Retina (tissue), 1 donor: ENCODE measurements at regions not wholly inside any gene's neighbourhood (a gene's known extent, or its start where the extent isn't known, plus 50 kb on each side); places are given as distances from the start of the nearest gene placed in this dataset.

Experiments used
- DNase-seq: peaks from one replicate; pipeline ENCODE4 v3.0.0-alpha.2; 2016

GRCh38 chr13:100853434-100853833, 178.8 kb upstream of the TMTC4 start:
- no peak for DNase-seq

DNA sequence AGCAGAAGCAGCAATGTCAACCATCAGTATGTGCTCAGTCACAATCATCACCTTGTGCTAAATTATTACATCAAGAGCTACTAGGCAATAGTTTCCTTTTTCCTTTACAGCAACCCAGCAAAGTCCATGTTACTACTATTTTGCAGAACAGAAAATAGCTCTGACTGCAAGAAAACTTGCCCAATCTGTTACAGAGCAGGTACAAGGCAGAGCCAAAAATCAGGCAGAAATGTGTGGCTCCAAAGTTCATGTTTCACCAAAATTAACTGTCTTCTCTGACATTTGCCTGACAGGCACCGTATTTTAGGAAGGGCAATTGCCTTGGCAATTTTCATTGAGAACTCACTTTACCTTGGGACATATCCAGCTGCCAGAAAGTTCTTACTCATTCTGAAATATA, 177.6 kb upstream of the TMTC4 start:
- no peak for DNase-seq

- DNase-seq: no peak
Measured at GRCh38 chr13:100848304-100848703, 173.7 kb upstream of the TMTC4 start.

- no peak for DNase-seq
Measured at GRCh38 chr13:100845128-100845757, 170.6 kb upstream of the TMTC4 start.

GRCh38 chr13:100842136-100842535, 167.5 kb upstream of the TMTC4 start:
- no peak for DNase-seq

GRCh38 chr13:100838387-100838786, 163.8 kb upstream of the TMTC4 start:
- no peak for DNase-seq

GRCh38 chr13:100837631-100838030, 163.0 kb upstream of the TMTC4 start:
- DNase-seq: no peak

- no peak for DNase-seq
Measured at GRCh38 chr13:100836711-100837110, 162.1 kb upstream of the TMTC4 start.

DNA sequence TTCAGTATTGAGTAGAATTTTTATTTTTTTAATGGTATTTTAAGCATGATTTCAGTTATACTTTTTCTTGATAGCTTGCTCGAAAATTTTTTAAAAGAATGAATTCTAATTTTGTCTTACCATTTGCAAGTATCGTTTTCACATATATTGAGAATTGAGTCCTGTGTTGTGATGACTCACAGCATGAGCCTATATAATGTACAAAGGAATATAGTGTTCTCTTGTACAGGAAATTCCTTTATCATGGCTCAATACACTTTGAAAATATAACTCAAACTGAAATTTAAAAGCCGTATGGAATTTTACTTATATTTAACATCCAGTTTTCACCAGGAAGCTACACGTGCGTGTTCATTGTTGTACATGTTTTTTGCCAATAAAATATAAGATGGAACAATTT, 161.1 kb upstream of the TMTC4 start:
- DNase-seq: no peak

- DNase-seq: no peak
Measured at GRCh38 chr13:100833427-100833826, 158.8 kb upstream of the TMTC4 start.

- peak; percentile 68 for DNase-seq
Measured at GRCh38 chr13:100828226-100828625, 153.6 kb upstream of the TMTC4 start.

GRCh38 chr13:100827489-100828176, 153.0 kb upstream of the TMTC4 start:
- peak; percentile 63 for DNase-seq

GRCh38 chr13:100826441-100826840, 151.8 kb upstream of the TMTC4 start:
- no peak for DNase-seq

- DNase-seq: no peak
Measured at GRCh38 chr13:100825557-100825956, 151.0 kb upstream of the TMTC4 start.

GRCh38 chr13:100824366-100824765, 149.8 kb upstream of the TMTC4 start:
- DNase-seq: peak; percentile 49

- no peak for DNase-seq
Measured at GRCh38 chr13:100823448-100823847, 148.9 kb upstream of the TMTC4 start.

DNA sequence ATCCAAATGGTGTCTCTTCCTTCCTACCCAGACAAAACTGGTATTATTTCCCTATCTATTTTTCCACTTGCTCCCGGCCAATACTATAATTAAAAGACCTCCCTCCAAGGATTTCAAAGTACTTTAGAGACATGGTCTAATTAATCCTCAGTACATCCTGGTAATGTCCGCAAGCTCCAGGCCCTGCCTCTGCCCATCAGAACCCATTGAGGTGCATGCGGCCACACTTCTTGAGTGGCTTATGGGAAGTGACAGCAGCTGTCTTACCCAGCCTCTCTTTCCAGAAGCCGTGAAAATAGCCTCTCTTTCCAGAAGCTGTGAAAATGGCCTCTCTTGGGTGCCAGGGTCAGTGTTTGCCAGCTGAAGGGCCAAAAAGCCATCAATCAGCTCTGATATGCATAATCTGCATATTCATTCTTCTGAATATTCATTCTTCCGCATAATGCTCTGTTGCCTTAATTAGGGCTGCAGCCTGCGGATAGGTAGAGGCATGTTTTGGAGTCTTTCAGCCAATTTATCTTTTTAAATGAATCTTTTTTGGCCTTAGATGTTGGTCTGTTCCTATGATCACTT, 148.4 kb upstream of the TMTC4 start:
- peak; percentile 65 for DNase-seq

DNA sequence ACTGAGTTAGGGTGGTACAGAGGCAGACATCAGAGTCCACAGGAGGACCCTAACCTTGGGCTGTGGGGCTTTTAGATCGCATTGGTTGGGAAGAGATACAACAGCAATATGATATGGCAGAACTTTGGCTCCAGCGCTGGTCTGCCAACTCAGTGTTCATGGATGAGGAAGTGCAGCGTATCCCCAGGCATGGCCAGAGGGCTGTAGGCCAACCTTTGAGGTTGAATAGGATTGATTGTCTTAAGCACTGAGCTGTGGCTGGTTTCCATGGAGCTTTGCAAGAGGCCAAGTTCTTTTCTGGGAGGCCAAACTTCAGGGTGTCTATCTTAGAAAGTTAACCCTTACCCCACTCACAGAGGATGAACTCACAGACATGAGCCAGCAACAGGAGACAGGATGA, 144.1 kb upstream of the TMTC4 start:
- no peak for DNase-seq

- no peak for DNase-seq
Measured at GRCh38 chr13:100817928-100818327, 143.3 kb upstream of the TMTC4 start.

DNA sequence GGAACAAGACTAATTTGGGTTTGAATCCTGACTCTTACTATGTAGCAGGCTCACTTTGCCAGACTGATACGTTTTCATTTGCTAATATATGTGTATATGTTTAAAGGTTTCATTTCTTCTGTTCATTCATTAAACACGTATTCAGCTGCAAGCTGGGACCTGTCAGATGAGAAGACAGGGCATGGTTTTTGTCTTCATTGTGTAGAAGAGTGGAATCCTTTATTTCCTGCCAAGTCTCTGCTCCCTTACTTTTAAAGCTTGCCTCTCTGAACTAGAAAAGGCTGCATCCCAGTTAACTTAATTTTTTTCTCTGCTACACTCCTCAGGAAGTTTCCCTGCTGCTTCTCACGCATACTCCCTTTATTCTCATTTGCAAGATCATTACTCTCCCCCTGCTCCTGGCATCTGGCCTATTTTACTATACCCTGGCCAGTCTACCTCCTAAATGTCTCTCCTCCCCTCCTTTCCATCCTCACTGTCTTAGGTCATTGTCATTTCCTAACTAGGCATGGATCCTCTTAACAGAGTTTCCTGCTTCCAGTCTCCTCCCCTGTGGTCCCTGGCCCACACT, 141.0 kb upstream of the TMTC4 start:
- no peak for DNase-seq

- no peak for DNase-seq
Measured at GRCh38 chr13:100812982-100813584, 138.5 kb upstream of the TMTC4 start.

GRCh38 chr13:100811928-100812327, 137.3 kb upstream of the TMTC4 start:
- DNase-seq: no peak

DNA sequence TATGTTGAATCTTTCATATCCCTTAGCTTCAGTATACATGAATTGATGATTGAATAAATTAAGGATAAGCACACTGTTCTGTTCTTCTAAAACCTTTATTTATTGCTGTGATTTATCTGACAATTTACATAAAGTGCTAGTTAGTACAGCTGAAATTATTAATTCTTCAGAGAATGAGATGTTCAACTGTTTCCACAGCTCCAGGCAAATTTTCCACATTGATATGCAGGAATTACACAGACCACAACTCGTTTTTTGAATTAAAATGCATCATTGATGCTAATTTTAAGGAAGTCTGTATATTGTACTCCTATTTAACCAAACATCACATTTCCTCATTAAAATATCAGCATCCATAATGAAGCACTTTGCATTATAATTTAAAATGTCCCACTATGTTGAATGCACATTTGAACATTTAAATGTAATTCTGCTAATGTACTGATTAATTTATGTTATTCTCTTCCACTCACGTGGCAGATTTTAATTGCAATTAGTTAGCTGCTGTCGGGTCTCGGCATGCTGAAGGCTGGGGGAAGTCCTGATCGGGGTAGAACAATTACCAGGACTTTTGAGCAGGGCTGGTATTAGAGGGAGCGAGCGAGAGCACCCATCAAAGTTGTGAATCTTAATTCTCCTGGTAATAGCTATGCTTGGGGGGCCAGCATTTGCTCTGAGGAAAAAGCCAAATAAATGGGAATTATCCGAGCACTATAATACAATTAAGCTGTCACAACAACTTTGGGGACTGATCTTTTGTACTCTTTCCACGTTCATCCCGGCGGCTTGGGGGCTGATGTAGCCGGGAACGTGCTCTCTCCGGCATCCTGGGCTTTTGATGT, 136.7 kb upstream of the TMTC4 start:
- DNase-seq: peak; percentile 87
